ENCODE measurements at regions not wholly inside any gene's neighbourhood (a gene's known extent, or its start where the extent isn't known, plus 50 kb on each side); places are given as distances from the start of the nearest gene placed in this dataset.

GRCh38 chr10:113449006-113449695, 103.7 kb upstream of the HABP2 start:
- DNase-seq (ENCODE audit: unreplicated experiment) = no peak
- H3K4me3 Mint-ChIP-seq (ENCODE audit: unreplicated experiment) = no peak overlapping the region
- ChIA-PET POLR2A (no interaction called here), CTCF (no interaction called here)
- no peaks in the 10 kb centered on the region for H3K36me3 Mint-ChIP-seq (ENCODE audit: insufficient read depth, unreplicated experiment)
- no TSS peak for BruUV-seq (replicated peaks)
- no peaks in the 10 kb centered on the region for H3K4me1 Mint-ChIP-seq (ENCODE audit: insufficient read depth, unreplicated experiment)
- H3K27ac Mint-ChIP-seq (ENCODE audit: low read depth, unreplicated experiment) = no peak overlapping the region
- no peaks in the 10 kb centered on the region for H3K9me3 Mint-ChIP-seq (ENCODE audit: unreplicated experiment)
- peaks cover 80% of the 10 kb centered on the region for H3K27me3 Mint-ChIP-seq (ENCODE audit: insufficient read depth, unreplicated experiment)
- intact Hi-C loops (cut with micrococcal nuclease) = no loop called here
- no peak for TF ChIP-seq CTCF (IDR thresholded peaks at IDR 0.05; ENCODE audit: unreplicated experiment)

- Mint-ChIP-seq H3K4me3 (ENCODE audit: unreplicated experiment) (no peak overlapping the region), H3K4me1 (ENCODE audit: insufficient read depth, unreplicated experiment) (no peaks in the 10 kb centered on the region), H3K27ac (ENCODE audit: low read depth, unreplicated experiment) (no peak overlapping the region), H3K9me3 (ENCODE audit: unreplicated experiment) (no peaks in the 10 kb centered on the region), H3K27me3 (ENCODE audit: insufficient read depth, unreplicated experiment) (peaks cover 70% of the 10 kb centered on the region), H3K36me3 (ENCODE audit: insufficient read depth, unreplicated experiment) (no peaks in the 10 kb centered on the region)
- ChIA-PET CTCF (no interaction called here), POLR2A (no interaction called here)
- no peak for TF ChIP-seq CTCF (IDR thresholded peaks at IDR 0.05; ENCODE audit: unreplicated experiment)
- DNase-seq (ENCODE audit: unreplicated experiment) = no peak
- BruUV-seq (replicated peaks) = no TSS peak
- intact Hi-C loops (cut with micrococcal nuclease) = loop anchor here (5.0 to 10.0 kb wide), 3 partner anchors 72 to 885 kb away; no protein-coding TSS in a partner anchor
These were observed 102.6 kb upstream of the HABP2 start for GRCh38 chr10:113450046-113450804.

- no peak for DNase-seq (ENCODE audit: unreplicated experiment)
- no TSS peak for BruUV-seq (replicated peaks)
- no peak overlapping the region for H3K27ac Mint-ChIP-seq (ENCODE audit: low read depth, unreplicated experiment)
- H3K9me3 Mint-ChIP-seq (ENCODE audit: unreplicated experiment) = no peaks in the 10 kb centered on the region
- no peak overlapping the region for H3K4me3 Mint-ChIP-seq (ENCODE audit: unreplicated experiment)
- ChIA-PET POLR2A (interaction anchor here (0.8 kb wide), 1 partner anchor 14 kb away, joined by 3 read pairs; no protein-coding TSS in a partner anchor), CTCF (interaction anchor here (0.7 kb wide), 1 partner anchor 975 kb away, joined by 3 read pairs; no protein-coding TSS in a partner anchor)
- H3K27me3 Mint-ChIP-seq (ENCODE audit: insufficient read depth, unreplicated experiment) = peaks cover 63% of the 10 kb centered on the region
- H3K4me1 Mint-ChIP-seq (ENCODE audit: insufficient read depth, unreplicated experiment) = no peaks in the 10 kb centered on the region
- intact Hi-C loops (cut with micrococcal nuclease) = loop anchor here (5.0 to 10.0 kb wide), 3 partner anchors 71 to 886 kb away; no protein-coding TSS in a partner anchor
- H3K36me3 Mint-ChIP-seq (ENCODE audit: insufficient read depth, unreplicated experiment) = no peaks in the 10 kb centered on the region
- TF ChIP-seq CTCF (IDR thresholded peaks at IDR 0.05; ENCODE audit: unreplicated experiment) = no peak
These were observed 101.9 kb upstream of the HABP2 start for GRCh38 chr10:113450906-113451305.

- BruUV-seq (replicated peaks) = no TSS peak
- intact Hi-C loops (cut with micrococcal nuclease) = loop anchor here (5.0 to 10.0 kb wide), 3 partner anchors 70 to 887 kb away; no protein-coding TSS in a partner anchor
- no peak for DNase-seq (ENCODE audit: unreplicated experiment)
- Mint-ChIP-seq H3K4me3 (ENCODE audit: unreplicated experiment) (no peak overlapping the region), H3K27ac (ENCODE audit: low read depth, unreplicated experiment) (no peak overlapping the region), H3K4me1 (ENCODE audit: insufficient read depth, unreplicated experiment) (no peaks in the 10 kb centered on the region), H3K9me3 (ENCODE audit: unreplicated experiment) (no peaks in the 10 kb centered on the region), H3K36me3 (ENCODE audit: insufficient read depth, unreplicated experiment) (no peaks in the 10 kb centered on the region), H3K27me3 (ENCODE audit: insufficient read depth, unreplicated experiment) (peaks cover 52% of the 10 kb centered on the region)
- no peak for TF ChIP-seq CTCF (IDR thresholded peaks at IDR 0.05; ENCODE audit: unreplicated experiment)
- ChIA-PET POLR2A (interaction anchor here (0.7 kb wide), 1 partner anchor 76 kb away, joined by 3 read pairs; no protein-coding TSS in a partner anchor), CTCF (interaction anchor here (0.6 to 3.1 kb wide), 5 partner anchors 8 to 1074 kb away, joined by 3 to 25 read pairs (median 3); no protein-coding TSS in a partner anchor)
These were observed 100.6 kb upstream of the HABP2 start for GRCh38 chr10:113452146-113452845.
